ENCODE measurements at regions not wholly inside any gene's neighbourhood (a gene's known extent, or its start where the extent isn't known, plus 50 kb on each side); places are given as distances from the start of the nearest gene placed in this dataset.

GRCh38 chr6:97665446-97665845 lies 382.4 kb upstream of the MMS22L start:
- intact Hi-C loops (cut with DNase I) = no loop called here
- no peak for DNase-seq

- DNase-seq = no peak
- intact Hi-C loops (cut with DNase I) = no loop called here
Measured at GRCh38 chr6:97666889-97667288, 383.9 kb upstream of the MMS22L start.

- intact Hi-C loops (cut with DNase I) = no loop called here
- peak in 4 of 10 donors; percentile 16 to 69 (median 20) for DNase-seq
Measured at GRCh38 chr6:97668716-97669115, 385.7 kb upstream of the MMS22L start.

GRCh38 chr6:97669191-97670031 lies 386.4 kb upstream of the MMS22L start:
- DNase-seq = peak; percentile 31 to 90 (median 58)
- intact Hi-C loops (cut with DNase I) = no loop called here

GRCh38 chr6:97674802-97675201 lies 391.8 kb upstream of the MMS22L start:
- DNase-seq = no peak
- intact Hi-C loops (cut with DNase I) = no loop called here

- DNase-seq = no peak
- intact Hi-C loops (cut with DNase I) = no loop called here
Measured at GRCh38 chr6:97677626-97678025, 394.6 kb upstream of the MMS22L start.

GRCh38 chr6:97687916-97688315 lies 404.9 kb upstream of the MMS22L start:
- DNase-seq = no peak
- intact Hi-C loops (cut with DNase I) = no loop called here

- peak in 1 of 10 donors; percentile 62 for DNase-seq
- intact Hi-C loops (cut with DNase I) = no loop called here
Measured at GRCh38 chr6:97689078-97689754, 406.2 kb upstream of the MMS22L start.

GRCh38 chr6:97697456-97697855 lies 414.4 kb upstream of the MMS22L start:
- intact Hi-C loops (cut with DNase I) = no loop called here
- DNase-seq = no peak

GRCh38 chr6:97701801-97702200 lies 418.8 kb upstream of the MMS22L start:
- intact Hi-C loops (cut with DNase I) = no loop called here
- DNase-seq = no peak

GRCh38 chr6:97702248-97702647 lies 419.2 kb upstream of the MMS22L start:
- no peak for DNase-seq
- intact Hi-C loops (cut with DNase I) = no loop called here

- intact Hi-C loops (cut with DNase I) = loop anchor here (2.0 kb wide), 1 partner anchor 1141 kb away; no protein-coding TSS in a partner anchor
- DNase-seq = no peak
Measured at GRCh38 chr6:97703661-97704060, 420.6 kb upstream of the MMS22L start.

- intact Hi-C loops (cut with DNase I) = loop anchor here (2.0 kb wide), 1 partner anchor 1139 kb away; no protein-coding TSS in a partner anchor
- peak in 1 of 10 donors; percentile 13 for DNase-seq
Measured at GRCh38 chr6:97705568-97705967, 422.6 kb upstream of the MMS22L start.

- intact Hi-C loops (cut with DNase I) = no loop called here
- DNase-seq = no peak
Measured at GRCh38 chr6:97712751-97713150, 429.7 kb upstream of the MMS22L start.

GRCh38 chr6:97714772-97715171 lies 431.8 kb upstream of the MMS22L start:
- DNase-seq = no peak
- intact Hi-C loops (cut with DNase I) = no loop called here

GRCh38 chr6:97717086-97717485 lies 434.1 kb upstream of the MMS22L start:
- intact Hi-C loops (cut with DNase I) = no loop called here
- DNase-seq = no peak

GRCh38 chr6:97726378-97726777 lies 443.4 kb upstream of the MMS22L start:
- intact Hi-C loops (cut with DNase I) = no loop called here
- DNase-seq = no peak

- intact Hi-C loops (cut with DNase I) = no loop called here
- DNase-seq = no peak
Measured at GRCh38 chr6:97732045-97732444, 449.0 kb upstream of the MMS22L start.

- no peak for DNase-seq
- intact Hi-C loops (cut with DNase I) = no loop called here
Measured at GRCh38 chr6:97757575-97757974, 474.6 kb upstream of the MMS22L start.

- DNase-seq = no peak
- intact Hi-C loops (cut with DNase I) = no loop called here
Measured at GRCh38 chr6:97765461-97765860, 482.4 kb upstream of the MMS22L start.

- intact Hi-C loops (cut with DNase I) = no loop called here
- no peak for DNase-seq
Measured at GRCh38 chr6:97771372-97771771, 488.4 kb upstream of the MMS22L start.

- no peak for DNase-seq
- intact Hi-C loops (cut with DNase I) = no loop called here
Measured at GRCh38 chr6:97775012-97775411, 492.0 kb upstream of the MMS22L start.
